ENCODE measurements at regions not wholly inside any gene's neighbourhood (a gene's known extent, or its start where the extent isn't known, plus 50 kb on each side); places are given as distances from the start of the nearest gene placed in this dataset.

DNA sequence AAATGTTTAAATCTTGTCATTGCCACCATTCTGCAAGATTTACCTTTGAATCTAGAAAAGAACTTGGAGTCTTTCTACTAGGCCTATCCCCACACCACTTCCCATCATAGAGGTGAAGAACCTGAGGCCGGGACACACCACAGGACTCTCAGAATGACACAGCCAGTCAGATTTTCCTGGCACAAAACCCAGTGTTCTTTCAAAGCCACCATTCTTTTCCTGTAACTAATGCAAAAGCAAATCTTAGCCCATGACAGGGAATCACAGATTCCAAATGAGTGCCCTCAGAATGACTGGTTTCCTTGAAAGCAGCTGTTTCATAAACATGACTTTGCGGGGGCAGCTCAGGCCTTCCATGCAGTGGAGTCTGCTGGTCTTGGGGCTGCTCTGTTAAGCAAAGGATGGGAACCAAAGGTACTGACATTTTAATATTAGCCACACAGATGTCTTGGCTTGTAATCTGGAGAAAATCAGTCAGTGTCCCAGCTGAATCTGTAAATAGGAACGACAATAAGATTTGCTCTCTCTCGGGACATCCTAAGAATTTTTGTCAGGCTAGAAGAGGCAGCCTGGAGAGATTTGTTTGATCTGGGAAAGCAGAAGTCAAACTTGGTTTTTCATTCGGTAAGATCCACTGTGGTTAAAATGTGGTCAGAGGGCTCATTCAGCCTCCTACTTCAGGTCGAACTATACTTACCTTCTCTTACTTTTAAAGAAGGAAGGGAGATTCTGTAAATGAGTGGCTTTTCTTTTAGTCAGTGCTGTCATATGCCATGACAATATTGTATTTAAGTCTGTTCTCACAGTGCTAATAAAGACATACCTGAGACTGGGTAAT lies 115.1 kb downstream of the PALM2AKAP2 start:
- no peak overlapping the region for H3K27ac ChIP-seq (ENCODE audit: insufficient read depth, low read depth, low read length)
- no peaks in the 10 kb centered on the region for H4K20me1 ChIP-seq (replicated peaks; ENCODE audit: control insufficient read depth, extremely low read depth, insufficient read depth, low read length)
- peaks cover 6 to 10% of the 10 kb centered on the region in 2 experiments for H3K27me3 ChIP-seq (ENCODE audit: control insufficient read depth in 2 of 2, insufficient read depth in 2 of 2, low read length in 2 of 2)
- no peaks in the 10 kb centered on the region for H3K9me3 ChIP-seq (replicated peaks; ENCODE audit: control insufficient read depth, insufficient read depth, low read length)
- dilution Hi-C loops (cut with MboI; ENCODE audit: extremely low pct_ligation_motif_present, low sequenced_read_pairs): no loop called here
- POLR2A ChIA-PET: no interaction called here
- no peak for FAIRE-seq
- no peak overlapping the region for H3K4me3 ChIP-seq (replicated peaks in 1 of 3; ENCODE audit: insufficient read depth in 1 of 3, low read depth in 1 of 3, low read length in 3 of 3)
- no peaks in the 10 kb centered on the region for H3K9me1 ChIP-seq (replicated peaks; ENCODE audit: control insufficient read depth, extremely low read depth, insufficient read depth, low read length)
- H3K9ac ChIP-seq (replicated peaks; ENCODE audit: extremely low read depth, insufficient read depth, low read length): no peak overlapping the region
- H2AFZ ChIP-seq (ENCODE audit: low read depth, low read length): no peak overlapping the region
- CTCF ChIA-PET: no interaction called here
- no peaks in the 10 kb centered on the region for H3K79me2 ChIP-seq (ENCODE audit: control insufficient read depth, insufficient read depth, low read length)
- intact Hi-C loops (cut with micrococcal nuclease): loop anchor here (5.0 kb wide), 1 partner anchor 317 kb away; no protein-coding TSS in a partner anchor
- no peak for DNase-seq (ENCODE audit: low read depth, low spot score)
- no peaks in the 10 kb centered on the region for H3K4me1 ChIP-seq (ENCODE audit: control insufficient read depth, extremely low read depth, insufficient read depth, low read length)
- BruUV-seq (replicated peaks): no TSS peak
- H3K36me3 ChIP-seq (ENCODE audit: control insufficient read depth in 2 of 2, extremely low read depth in 1 of 2, insufficient read depth in 2 of 2, low read length in 2 of 2): no peaks in the 10 kb centered on the region
- TF ChIP-seq GATA2 (IDR thresholded peaks at IDR 0.05; ENCODE audit: insufficient read depth, insufficient read length, low read depth, low read length): no peak
- no peak for TF ChIP-seq POLR2AphosphoS5 (IDR thresholded peaks at IDR 0.05; ENCODE audit: insufficient read depth, low read depth, low read length)
- no peak for TF ChIP-seq MYC (IDR thresholded peaks at IDR 0.05; ENCODE audit: low read depth, low read length)
- no peak for TF ChIP-seq EZH2 (IDR thresholded peaks at IDR 0.05; ENCODE audit: borderline replicate concordance, low read depth, low read length, severe bottlenecking)
- H3K4me2 ChIP-seq (ENCODE audit: insufficient read depth, low read length): no peak overlapping the region

DNA sequence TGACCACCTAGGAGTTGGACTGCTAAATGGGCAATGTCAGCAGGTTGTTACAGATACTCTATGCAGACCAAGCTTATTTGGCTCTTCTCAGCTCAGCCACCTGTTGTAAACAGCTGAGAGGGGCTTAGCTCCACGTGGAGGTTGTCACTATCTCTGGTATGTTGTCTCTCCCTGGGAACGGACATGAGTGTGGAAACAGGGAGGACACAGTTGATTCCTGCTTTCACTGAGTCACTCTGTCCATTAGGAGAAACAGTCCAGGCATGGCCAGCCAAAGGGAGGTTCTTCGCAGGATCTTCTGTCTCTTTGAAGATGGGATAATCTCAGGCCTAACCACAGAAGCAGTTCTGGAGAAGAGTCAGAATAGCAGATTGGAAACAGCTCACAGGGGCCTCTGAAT lies 121.2 kb downstream of the PALM2AKAP2 start:
- no TSS peak for BruUV-seq (replicated peaks)
- no peak overlapping the region for H3K4me2 ChIP-seq (ENCODE audit: insufficient read depth, low read length)
- no peak for TF ChIP-seq GATA2 (IDR thresholded peaks at IDR 0.05; ENCODE audit: insufficient read depth, insufficient read length, low read depth, low read length)
- TF ChIP-seq MYC (IDR thresholded peaks at IDR 0.05; ENCODE audit: low read depth, low read length): no peak
- TF ChIP-seq POLR2A (IDR thresholded peaks at IDR 0.05; ENCODE audit: low read depth, low read length): no peak
- no peak for TF ChIP-seq EZH2 (IDR thresholded peaks at IDR 0.05; ENCODE audit: borderline replicate concordance, low read depth, low read length, severe bottlenecking)
- TF ChIP-seq JUN (IDR thresholded peaks at IDR 0.05; ENCODE audit: borderline replicate concordance, insufficient read depth, insufficient read length, low read depth): no peak
- TF ChIP-seq POLR2AphosphoS5 (IDR thresholded peaks at IDR 0.05; ENCODE audit: insufficient read depth, low read depth, low read length): no peak
- TF ChIP-seq FOS (IDR thresholded peaks at IDR 0.05; ENCODE audit: borderline replicate concordance, insufficient read depth, low read length): no peak
- TF ChIP-seq, protein P1, sequence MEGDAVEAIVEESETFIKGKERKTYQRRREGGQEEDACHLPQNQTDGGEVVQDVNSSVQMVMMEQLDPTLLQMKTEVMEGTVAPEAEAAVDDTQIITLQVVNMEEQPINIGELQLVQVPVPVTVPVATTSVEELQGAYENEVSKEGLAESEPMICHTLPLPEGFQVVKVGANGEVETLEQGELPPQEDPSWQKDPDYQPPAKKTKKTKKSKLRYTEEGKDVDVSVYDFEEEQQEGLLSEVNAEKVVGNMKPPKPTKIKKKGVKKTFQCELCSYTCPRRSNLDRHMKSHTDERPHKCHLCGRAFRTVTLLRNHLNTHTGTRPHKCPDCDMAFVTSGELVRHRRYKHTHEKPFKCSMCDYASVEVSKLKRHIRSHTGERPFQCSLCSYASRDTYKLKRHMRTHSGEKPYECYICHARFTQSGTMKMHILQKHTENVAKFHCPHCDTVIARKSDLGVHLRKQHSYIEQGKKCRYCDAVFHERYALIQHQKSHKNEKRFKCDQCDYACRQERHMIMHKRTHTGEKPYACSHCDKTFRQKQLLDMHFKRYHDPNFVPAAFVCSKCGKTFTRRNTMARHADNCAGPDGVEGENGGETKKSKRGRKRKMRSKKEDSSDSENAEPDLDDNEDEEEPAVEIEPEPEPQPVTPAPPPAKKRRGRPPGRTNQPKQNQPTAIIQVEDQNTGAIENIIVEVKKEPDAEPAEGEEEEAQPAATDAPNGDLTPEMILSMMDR (IDR thresholded peaks at IDR 0.05; ENCODE audit: extremely low read depth in 1 of 2, insufficient read depth in 1 of 2, low read depth in 1 of 2, low read length in 2 of 2): no peak
- TF ChIP-seq, protein P2, sequence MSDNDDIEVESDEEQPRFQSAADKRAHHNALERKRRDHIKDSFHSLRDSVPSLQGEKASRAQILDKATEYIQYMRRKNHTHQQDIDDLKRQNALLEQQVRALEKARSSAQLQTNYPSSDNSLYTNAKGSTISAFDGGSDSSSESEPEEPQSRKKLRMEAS (IDR thresholded peaks at IDR 0.05; ENCODE audit: insufficient read depth, insufficient read length): no peak
- no peak for FAIRE-seq
- H3K9me3 ChIP-seq (replicated peaks; ENCODE audit: control insufficient read depth, insufficient read depth, low read length): no peaks in the 10 kb centered on the region
- H2AFZ ChIP-seq (ENCODE audit: low read depth, low read length): no peak overlapping the region
- DNase-seq (ENCODE audit: low read depth, low spot score): no peak
- ChIA-PET POLR2A (no interaction called here), CTCF (interaction anchor here (0.7 to 5.3 kb wide), 6 partner anchors 13 to 355 kb away, joined by 3 to 117 read pairs (median 3); partner anchors contain the start of gene TXN)
- H3K4me3 ChIP-seq (replicated peaks in 1 of 3; ENCODE audit: insufficient read depth in 1 of 3, low read depth in 1 of 3, low read length in 3 of 3): no peak overlapping the region
- H3K27ac ChIP-seq (ENCODE audit: insufficient read depth, low read depth, low read length): no peak overlapping the region
- no peaks in the 10 kb centered on the region for H3K79me2 ChIP-seq (ENCODE audit: control insufficient read depth, insufficient read depth, low read length)
- intact Hi-C loops (cut with micrococcal nuclease): no loop called here
- H3K36me3 ChIP-seq (ENCODE audit: control insufficient read depth in 2 of 2, extremely low read depth in 1 of 2, insufficient read depth in 2 of 2, low read length in 2 of 2): no peaks in the 10 kb centered on the region
- peaks cover 10% of the 10 kb centered on the region in 2 experiments for H3K27me3 ChIP-seq (ENCODE audit: control insufficient read depth in 2 of 2, insufficient read depth in 2 of 2, low read length in 2 of 2)
- no peaks in the 10 kb centered on the region for H3K4me1 ChIP-seq (ENCODE audit: control insufficient read depth, extremely low read depth, insufficient read depth, low read length)
- dilution Hi-C loops (cut with MboI; ENCODE audit: extremely low pct_ligation_motif_present, low sequenced_read_pairs): loop anchor here (10.0 to 25.0 kb wide), 2 partner anchors 164 to 261 kb away; no protein-coding TSS in a partner anchor
- no peaks in the 10 kb centered on the region for H3K9me1 ChIP-seq (replicated peaks; ENCODE audit: control insufficient read depth, extremely low read depth, insufficient read depth, low read length)
- H4K20me1 ChIP-seq (replicated peaks; ENCODE audit: control insufficient read depth, extremely low read depth, insufficient read depth, low read length): no peaks in the 10 kb centered on the region
- H3K9ac ChIP-seq (replicated peaks; ENCODE audit: extremely low read depth, insufficient read depth, low read length): no peak overlapping the region

All from endothelial cell of umbilical vein (primary cell).